OCI-LY3 (cell line): ENCODE measurements at regions not wholly inside any gene's neighbourhood (a gene's known extent, or its start where the extent isn't known, plus 50 kb on each side); places are given as distances from the start of the nearest gene placed in this dataset.

Experiments
- H2AFZ ChIP-seq: fragments of 200-600, 300-600 bp; shearing (Covaris generic); 2 replicates; pipeline ENCODE4 v1.6.0; 2014; ENCODE audit warnings: antibody characterized with exemption, low read depth, low read length
- H3K27ac ChIP-seq: fragments of 200-600, 300-600 bp; sonication (generic); 2 replicates; pipeline ENCODE4 v1.5.1; 2014; ENCODE audit warnings: mild to moderate bottlenecking, low read length, moderate library complexity, mixed read lengths
- H3K27me3 ChIP-seq: fragments of 200-600, 300-600 bp; sonication (generic); 2 replicates; pipeline ENCODE4 v1.6.1; 2014; ENCODE audit warnings: low read depth, low read length, mixed read lengths
- H3K36me3 ChIP-seq: fragments of 200-600, 300-600 bp; sonication (generic); replicated peaks from 2 replicates; pipeline ENCODE3; 2014; ENCODE audit warnings: low read depth, low read length, mixed read lengths
- H3K4me1 ChIP-seq: fragments of 300-600, 200-600 bp; sonication (generic); 2 replicates; pipeline ENCODE4 v1.6.1; 2014; ENCODE audit warnings: low read length, mixed read lengths
- H3K4me2 ChIP-seq: fragments of 200-600, 300-600 bp; sonication (generic); 2 replicates; pipeline ENCODE4 v1.6.1; 2014; ENCODE audit warnings: low read length, mixed read lengths
- H3K4me3 ChIP-seq: fragments of 300-600, 200-600 bp; sonication (generic); 2 replicates; pipeline ENCODE4 v1.5.1; 2014; ENCODE audit warnings: antibody characterized with exemption, mild to moderate bottlenecking, low read length, moderate library complexity
- H3K79me2 ChIP-seq: fragments of 300-600, 200-600 bp; shearing (Covaris generic); 2 replicates; pipeline ENCODE4 v1.6.1; 2014; ENCODE audit warnings: mild to moderate bottlenecking, low read length, mixed read lengths
- H3K9ac ChIP-seq: fragments of 300-600, 200-600 bp; shearing (Covaris generic); 2 replicates; pipeline ENCODE4 v1.6.0; 2014; ENCODE audit warnings: mild to moderate bottlenecking, low read length, moderate library complexity
- H3K9me3 ChIP-seq: fragments of 200-600, 300-600 bp; shearing (Covaris generic); 2 replicates; pipeline ENCODE4 v1.6.1; 2014; ENCODE audit warnings: low read length, mixed read lengths; ENCODE audit not compliant: insufficient read depth
- H4K20me1 ChIP-seq: fragments of 200-600, 300-600 bp; sonication (generic); 2 replicates; pipeline ENCODE4 v1.6.1; 2016; ENCODE audit warnings: low read length, mixed read lengths; ENCODE audit not compliant: insufficient read depth
- EZH2phosphoT487 ChIP-seq: fragments of 200-600 bp; shearing (Covaris generic); IDR thresholded peaks from 2 replicates; pipeline ENCODE4 v1.6.1; 2018; ENCODE audit warnings: antibody characterized with exemption, mixed run types, low read depth
- TF ChIP-seq, protein P1 (sequence below): fragments of 200-600, 300-600 bp; sonication (generic); IDR thresholded peaks from 2 replicates; pipeline ENCODE4 v1.5.1; 2014; ENCODE audit warnings: antibody characterized with exemption, low read length, low read depth

DNA sequence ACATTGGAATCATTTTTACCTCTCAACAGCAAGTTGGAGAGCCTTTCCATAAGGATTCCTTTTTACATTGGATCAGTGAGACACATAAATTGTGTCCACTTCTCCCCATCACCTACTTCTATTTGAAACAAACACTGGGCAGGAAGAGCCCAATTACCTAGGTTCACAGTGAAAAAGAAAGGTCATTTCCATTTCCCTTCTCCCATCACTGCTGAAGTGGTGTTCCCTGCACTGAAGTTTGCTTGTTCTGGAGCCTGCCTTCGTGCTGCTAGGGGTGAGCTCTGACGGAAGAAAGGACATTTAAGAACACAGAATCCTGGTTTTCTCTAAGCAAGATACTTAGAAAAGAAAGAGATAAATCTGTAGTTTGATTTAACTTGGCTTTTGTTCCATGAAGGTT is 123.8 kb upstream of the ZBTB20 start:
- Histone ChIP-seq H3K4me2 (no peak overlapping the region), H3K27me3 (no peaks in the 10 kb centered on the region), H3K9me3 (no peaks in the 10 kb centered on the region), H2AFZ (no peak overlapping the region), H4K20me1 (no peaks in the 10 kb centered on the region), H3K4me1 (no peaks in the 10 kb centered on the region), H3K79me2 (no peaks in the 10 kb centered on the region), H3K36me3 (no peaks in the 10 kb centered on the region), H3K4me3 (no peak overlapping the region), H3K9ac (no peak overlapping the region), H3K27ac (no peak overlapping the region)
- TF ChIP-seq, protein P1, sequence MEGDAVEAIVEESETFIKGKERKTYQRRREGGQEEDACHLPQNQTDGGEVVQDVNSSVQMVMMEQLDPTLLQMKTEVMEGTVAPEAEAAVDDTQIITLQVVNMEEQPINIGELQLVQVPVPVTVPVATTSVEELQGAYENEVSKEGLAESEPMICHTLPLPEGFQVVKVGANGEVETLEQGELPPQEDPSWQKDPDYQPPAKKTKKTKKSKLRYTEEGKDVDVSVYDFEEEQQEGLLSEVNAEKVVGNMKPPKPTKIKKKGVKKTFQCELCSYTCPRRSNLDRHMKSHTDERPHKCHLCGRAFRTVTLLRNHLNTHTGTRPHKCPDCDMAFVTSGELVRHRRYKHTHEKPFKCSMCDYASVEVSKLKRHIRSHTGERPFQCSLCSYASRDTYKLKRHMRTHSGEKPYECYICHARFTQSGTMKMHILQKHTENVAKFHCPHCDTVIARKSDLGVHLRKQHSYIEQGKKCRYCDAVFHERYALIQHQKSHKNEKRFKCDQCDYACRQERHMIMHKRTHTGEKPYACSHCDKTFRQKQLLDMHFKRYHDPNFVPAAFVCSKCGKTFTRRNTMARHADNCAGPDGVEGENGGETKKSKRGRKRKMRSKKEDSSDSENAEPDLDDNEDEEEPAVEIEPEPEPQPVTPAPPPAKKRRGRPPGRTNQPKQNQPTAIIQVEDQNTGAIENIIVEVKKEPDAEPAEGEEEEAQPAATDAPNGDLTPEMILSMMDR, result no peak
- TF ChIP-seq EZH2phosphoT487, result no peak

DNA sequence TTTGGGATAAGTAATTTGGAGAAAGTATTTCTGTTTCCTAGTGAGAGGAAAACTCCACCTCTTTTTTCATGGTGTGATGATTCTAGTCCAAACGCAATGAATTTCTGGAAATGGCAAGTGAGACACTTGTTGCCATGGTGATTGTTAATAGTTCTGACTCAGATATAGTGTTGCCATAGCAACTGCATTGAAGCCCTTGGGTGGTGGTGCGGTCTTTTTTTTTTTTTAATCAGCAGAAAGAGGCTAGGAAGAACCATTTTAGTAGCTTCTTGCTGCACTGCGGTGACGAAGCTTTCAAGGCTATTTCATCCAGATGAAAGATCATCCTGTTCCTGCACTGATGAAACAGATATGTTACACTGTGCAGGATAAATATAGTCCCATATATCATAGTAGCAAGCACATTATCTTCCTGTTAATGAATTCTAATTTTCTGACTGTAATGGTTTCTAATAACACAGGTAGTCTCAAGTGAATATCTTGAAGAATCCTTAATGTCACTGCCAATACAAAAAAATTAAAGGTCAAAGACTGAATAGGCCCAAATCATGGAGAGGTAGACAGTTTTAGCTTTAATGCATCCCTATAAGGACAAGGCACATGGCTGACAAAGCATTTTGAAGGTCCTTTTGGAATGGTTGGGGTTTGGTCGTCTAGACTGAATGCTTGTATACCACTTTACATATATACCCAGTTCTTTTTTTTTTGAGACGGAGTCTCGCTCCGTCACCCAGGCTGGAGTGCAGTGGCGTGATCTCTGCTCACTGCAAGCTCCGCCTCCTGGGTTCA is 125.1 kb upstream of the ZBTB20 start:
- no peak overlapping the region for H3K9ac ChIP-seq
- H3K9me3 ChIP-seq, result no peaks in the 10 kb centered on the region
- H3K4me2 ChIP-seq, result no peak overlapping the region
- H3K4me1 ChIP-seq, result no peaks in the 10 kb centered on the region
- H3K4me3 ChIP-seq, result no peak overlapping the region
- no peak overlapping the region for H3K27ac ChIP-seq
- no peak overlapping the region for H2AFZ ChIP-seq
- no peak for TF ChIP-seq EZH2phosphoT487
- TF ChIP-seq, protein P1, result no peak
- H3K27me3 ChIP-seq, result no peaks in the 10 kb centered on the region
- no peaks in the 10 kb centered on the region for H4K20me1 ChIP-seq
- no peaks in the 10 kb centered on the region for H3K79me2 ChIP-seq
- H3K36me3 ChIP-seq, result no peaks in the 10 kb centered on the region

DNA sequence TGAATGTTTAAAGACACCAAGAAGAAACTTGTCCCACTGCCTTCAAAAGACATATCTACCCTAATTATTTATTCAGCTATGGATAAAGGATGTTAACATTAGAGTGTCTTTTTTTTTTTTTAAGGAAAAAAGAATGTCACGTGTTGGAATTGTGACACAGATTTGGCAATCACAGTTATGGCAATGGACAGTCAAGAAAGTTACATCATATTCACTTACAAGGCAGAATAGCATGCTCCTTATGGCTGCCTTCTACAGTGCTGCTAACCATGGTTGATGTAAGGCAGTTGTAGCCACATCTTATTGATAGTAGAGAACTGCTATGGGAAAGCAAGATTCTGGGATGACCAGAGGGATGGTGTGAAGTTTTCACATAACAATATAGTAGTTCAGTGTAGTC is 128.8 kb upstream of the ZBTB20 start:
- Histone ChIP-seq H4K20me1 (no peaks in the 10 kb centered on the region), H3K4me1 (no peaks in the 10 kb centered on the region), H3K79me2 (no peaks in the 10 kb centered on the region), H2AFZ (no peak overlapping the region), H3K36me3 (no peaks in the 10 kb centered on the region), H3K9me3 (no peaks in the 10 kb centered on the region), H3K4me2 (no peak overlapping the region), H3K9ac (no peak overlapping the region), H3K27ac (no peak overlapping the region), H3K27me3 (no peaks in the 10 kb centered on the region; the same call in 1 of the 2 replicates), H3K4me3 (no peak overlapping the region)
- TF ChIP-seq EZH2phosphoT487, result no peak
- TF ChIP-seq, protein P1, result no peak

DNA sequence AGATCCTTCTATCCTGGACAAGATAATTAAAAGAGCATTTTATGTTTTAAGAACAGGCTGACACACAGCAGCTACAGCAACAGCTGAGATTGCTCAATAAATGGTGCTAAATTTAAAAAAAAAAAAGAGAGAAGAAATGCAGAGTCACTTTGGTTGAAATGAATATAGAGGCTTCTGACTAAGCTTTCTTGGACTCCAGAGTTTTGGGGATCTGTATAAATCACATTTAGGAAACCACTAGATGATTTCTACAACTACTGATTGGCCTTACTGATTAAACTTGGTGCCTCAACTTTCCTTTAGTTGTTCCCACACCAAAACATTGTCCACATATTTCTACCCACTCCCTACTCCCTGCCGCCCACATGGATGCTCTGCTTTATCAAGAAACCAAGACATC is 132.9 kb upstream of the ZBTB20 start:
- TF ChIP-seq EZH2phosphoT487, result no peak
- TF ChIP-seq, protein P1, result no peak

More for the DNA sequence above, 132.9 kb upstream of the ZBTB20 start:
- H3K4me2 ChIP-seq, result no peak overlapping the region
- H2AFZ ChIP-seq, result no peak overlapping the region
- no peaks in the 10 kb centered on the region; the same call in 1 of the 2 replicates for H3K27me3 ChIP-seq
- no peak overlapping the region for H3K4me3 ChIP-seq
- H4K20me1 ChIP-seq, result no peaks in the 10 kb centered on the region
- H3K9me3 ChIP-seq, result no peaks in the 10 kb centered on the region
- H3K36me3 ChIP-seq, result no peaks in the 10 kb centered on the region
- no peak overlapping the region for H3K9ac ChIP-seq
- H3K27ac ChIP-seq, result no peak overlapping the region
- no peaks in the 10 kb centered on the region for H3K4me1 ChIP-seq
- no peaks in the 10 kb centered on the region for H3K79me2 ChIP-seq
